GM18870 (cell line): ENCODE measurements at regions not wholly inside any gene's neighbourhood (a gene's known extent, or its start where the extent isn't known, plus 50 kb on each side); places are given as distances from the start of the nearest gene placed in this dataset.
"Not testable (repeated sequence)": the region's sequence is repeated elsewhere in the genome, so short reads cannot be mapped to it uniquely, and the experiment has no call there.

Experiments used
- ATAC-seq: cut with Tn5 transposase; IDR thresholded peaks from one replicate; pipeline ENCODE4 v1.9.1; 2021; ENCODE audit warnings: moderate library complexity; ENCODE audit not compliant: unreplicated experiment

- ATAC-seq: no peak
These were observed 55.9 kb upstream of the ALB start for GRCh38 chr4:73348185-73348584.

DNA sequence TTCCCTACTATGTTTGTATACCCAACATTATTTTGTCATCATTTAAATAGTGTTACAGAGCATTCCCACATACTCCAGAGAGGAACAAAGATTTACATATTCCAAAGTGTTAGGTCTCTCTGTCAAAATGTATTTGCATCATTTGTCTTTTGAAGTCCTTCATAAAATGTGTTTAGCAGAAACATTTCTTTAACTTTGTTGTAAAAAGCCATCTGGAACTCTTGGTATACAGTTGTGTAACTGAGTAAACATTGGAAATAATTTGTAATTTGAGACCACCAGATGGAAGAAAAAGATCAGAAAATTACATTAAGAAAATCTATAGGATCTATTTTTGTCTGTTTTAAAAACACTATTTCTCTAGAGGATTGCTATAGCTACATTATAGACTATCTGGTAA is 56.6 kb upstream of the ALB start:
- ATAC-seq: no peak

GRCh38 chr4:73345399-73345975 is 58.6 kb upstream of the ALB start:
- ATAC-seq: no peak

DNA sequence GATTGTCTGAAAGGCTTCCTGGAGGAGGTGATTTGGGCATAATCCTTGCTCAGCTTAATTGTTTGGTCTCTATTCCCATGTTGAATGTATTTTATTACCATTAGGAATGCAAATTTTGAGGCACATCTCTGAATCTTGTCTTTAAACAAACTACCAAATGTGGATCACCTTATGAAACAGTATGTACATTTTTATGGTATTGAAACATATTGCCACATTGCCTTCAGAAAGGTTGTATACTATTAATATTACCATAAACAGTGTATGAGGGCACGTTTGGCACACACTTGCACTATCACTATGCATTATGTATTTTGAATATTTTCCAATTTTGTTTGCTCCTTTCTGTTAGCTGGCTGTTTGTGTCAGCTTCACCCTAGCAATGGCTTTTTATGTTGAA is 60.0 kb upstream of the ALB start:
- ATAC-seq: no peak

GRCh38 chr4:73343432-73343831 is 60.7 kb upstream of the ALB start:
- no peak for ATAC-seq

DNA sequence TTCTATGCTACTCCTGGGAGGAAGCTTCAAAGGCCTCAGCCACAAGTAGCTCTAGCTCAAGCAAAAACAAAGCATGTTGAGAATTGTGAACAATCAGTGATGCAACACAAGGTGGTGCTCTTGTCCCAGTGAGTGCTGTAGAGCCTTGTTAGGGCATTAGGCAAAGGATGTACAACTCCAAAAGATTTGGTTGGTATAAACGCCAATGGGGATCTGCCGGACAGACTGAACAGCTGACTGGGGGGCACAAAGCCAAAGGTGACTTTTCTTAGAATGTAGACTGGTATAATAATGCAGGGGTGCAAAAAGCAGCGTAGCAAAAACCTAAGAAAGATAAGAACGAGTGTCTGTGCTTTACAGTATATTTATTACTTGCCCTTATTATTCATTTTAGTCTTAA is 62.6 kb upstream of the ALB start:
- peak; percentile 80 for ATAC-seq

DNA sequence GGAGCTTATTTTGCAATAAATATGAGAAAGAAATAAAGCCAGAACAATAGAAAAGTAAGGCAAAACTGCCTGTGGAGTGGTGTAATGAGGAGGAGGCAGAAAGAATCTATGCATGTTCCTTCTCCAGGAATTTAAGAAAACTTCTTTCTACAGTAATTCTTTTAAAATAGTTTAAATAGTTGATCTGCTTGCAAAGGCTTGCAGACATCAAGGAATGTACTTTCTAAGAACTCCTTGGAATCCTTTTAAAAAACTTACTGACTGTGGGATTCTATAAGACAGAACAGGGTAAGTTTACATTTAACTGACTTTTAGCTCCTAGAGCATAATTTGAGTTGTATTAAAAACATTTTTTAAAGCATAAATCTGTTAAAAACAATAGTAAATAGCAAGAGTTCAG is 63.2 kb upstream of the ALB start:
- ATAC-seq: no peak

DNA sequence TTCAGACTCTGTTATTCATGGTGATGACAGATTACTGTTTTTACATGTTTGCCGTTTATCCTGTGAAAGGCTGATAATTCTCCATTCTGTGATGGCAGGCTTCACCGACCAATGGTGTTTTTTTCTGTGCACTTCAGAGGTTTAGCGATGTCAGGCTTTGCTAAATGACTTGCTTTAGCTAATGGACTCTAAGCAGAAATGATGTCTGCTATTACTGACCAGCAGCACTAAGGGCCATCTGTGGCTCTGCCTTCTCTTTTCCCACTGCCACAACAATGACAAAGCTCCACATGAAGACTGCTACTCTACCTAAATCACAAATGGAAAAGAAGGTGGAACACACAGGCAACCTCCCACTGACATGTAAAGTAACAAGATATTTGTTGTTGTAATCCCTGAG is 68.4 kb upstream of the ALB start:
- no peak for ATAC-seq

GRCh38 chr4:73332012-73332411 is 72.1 kb upstream of the ALB start:
- not testable (repeated sequence) for ATAC-seq

DNA sequence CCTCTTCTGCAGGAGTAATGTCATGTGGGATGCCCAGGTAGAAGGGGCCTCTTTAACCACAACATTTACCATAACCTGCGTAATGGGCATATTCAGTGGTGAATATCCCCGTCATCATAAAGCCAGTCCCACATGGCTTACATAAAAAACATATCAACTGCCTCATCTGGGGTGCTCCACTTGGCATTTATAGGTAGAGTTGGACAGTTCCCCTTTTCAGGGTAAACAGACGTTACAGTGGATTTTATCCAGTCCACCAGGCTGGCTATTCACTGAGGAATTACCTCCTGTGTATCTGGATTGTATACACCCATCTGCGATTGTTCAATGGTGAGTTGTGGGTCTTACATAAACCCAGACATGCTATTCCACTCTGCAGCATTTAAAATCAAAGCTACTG is 70.7 kb upstream of the ANKRD17 start:
- no peak for ATAC-seq

GRCh38 chr4:73325776-73326175 is 67.2 kb upstream of the ANKRD17 start:
- ATAC-seq: not testable (repeated sequence)

GRCh38 chr4:73317092-73317491 is 58.5 kb upstream of the ANKRD17 start:
- no peak for ATAC-seq

- ATAC-seq: no peak
These were observed 56.5 kb upstream of the ANKRD17 start for GRCh38 chr4:73315091-73315490.

DNA sequence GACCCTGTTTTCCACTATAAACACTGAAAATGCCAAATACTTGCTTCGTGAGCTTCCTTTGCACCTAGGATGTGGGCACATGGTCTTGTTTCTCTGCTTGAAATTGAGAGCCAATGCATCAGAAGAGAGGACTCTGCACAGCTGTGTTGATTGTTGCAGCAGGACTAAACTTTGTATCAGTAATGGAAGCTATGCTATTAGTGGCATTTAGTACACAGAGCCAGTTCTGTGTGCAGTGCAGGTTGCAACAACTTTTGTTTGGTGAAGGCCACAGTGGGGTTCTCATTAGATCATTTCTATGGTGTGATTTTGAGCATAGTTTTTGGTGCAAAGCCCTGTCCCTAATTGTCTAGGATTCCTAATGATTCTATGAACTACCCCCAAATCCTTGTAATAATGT is 54.4 kb upstream of the ANKRD17 start:
- ATAC-seq: no peak

DNA sequence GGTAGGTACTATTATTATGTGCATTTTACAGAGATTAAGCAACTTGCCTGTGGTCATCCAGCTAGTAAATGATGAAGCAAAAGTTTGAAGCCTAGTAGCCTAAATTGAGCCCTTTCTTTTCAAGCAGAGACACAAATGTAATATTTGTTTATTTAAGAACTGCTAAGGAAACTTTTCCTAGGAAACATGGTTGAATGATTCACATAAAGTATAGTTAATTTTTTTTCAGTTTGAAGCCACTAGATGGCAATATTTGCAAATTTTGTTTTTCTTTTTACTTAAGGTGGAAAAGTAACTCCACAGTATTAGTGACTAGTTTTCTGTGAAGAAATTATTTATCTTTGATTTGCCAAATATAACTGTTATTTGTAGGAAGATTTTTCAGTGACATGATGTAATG is 52.8 kb upstream of the ANKRD17 start:
- ATAC-seq: no peak

DNA sequence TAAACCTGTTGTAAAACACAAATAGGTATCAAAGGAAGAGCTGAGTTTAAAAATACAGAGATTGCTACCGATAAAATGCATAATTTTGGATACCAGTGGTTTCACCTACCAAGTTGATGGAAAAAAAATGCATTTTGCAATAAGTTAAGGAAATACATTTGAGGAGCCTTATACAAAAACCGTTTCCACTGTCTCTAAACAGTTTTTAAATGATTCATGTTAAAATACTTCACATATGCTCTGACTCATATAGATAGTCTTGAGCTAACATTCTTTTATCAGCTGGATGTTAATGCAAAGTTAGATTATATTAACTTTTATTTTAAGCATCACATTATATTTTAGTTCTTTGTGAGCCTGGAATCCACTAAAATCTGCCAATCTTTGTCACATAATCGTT is 50.6 kb upstream of the ANKRD17 start:
- no peak for ATAC-seq
